Heart left ventricle (tissue), 16 donors: ENCODE measurements at regions not wholly inside any gene's neighbourhood (a gene's known extent, or its start where the extent isn't known, plus 50 kb on each side); places are given as distances from the start of the nearest gene placed in this dataset.

Source experiments
- ATAC-seq, 4 donors: fragments of 200-7000 bp; cut with Tn5 transposase; one replicate each; pipeline ENCODE4 v1.9.1; 2020 to 2022; ENCODE audit warnings: moderate library complexity in 4 of 4, mild to moderate bottlenecking in 3 of 4, moderate number of reproducible peaks in 1 of 4
- DNase-seq, 5 donors: peaks; one replicate each; pipeline ENCODE4 v3.0.0-alpha.2; 2020
- H3K27ac ChIP-seq, 12 donors: fragments of 200-600 bp; sonication (generic) in 4 of 12; one replicate each; pipeline versions ENCODE4 v1.5.0 to v1.8.0; 2016 to 2022; ENCODE audit warnings: mild to moderate bottlenecking in 2 of 12
- H3K27me3 ChIP-seq, 9 donors: fragments of 200-600 bp; sonication (generic) in 2 of 9; one replicate each; pipeline versions ENCODE4 v1.5.1 to v1.8.0; 2016 to 2022; ENCODE audit warnings: mild to moderate bottlenecking in 3 of 9
- H3K36me3 ChIP-seq, 9 donors: fragments of 200-600 bp; sonication (generic) in 2 of 9; one replicate each; pipeline versions ENCODE4 v1.5.0 to v1.8.0; 2018 to 2022; ENCODE audit warnings: mild to moderate bottlenecking in 2 of 9
- H3K4me1 ChIP-seq, 12 donors: fragments of 200-600 bp; sonication (generic) in 4 of 12; one replicate each; pipeline versions ENCODE4 v1.5.0 to v1.8.0; 2016 to 2022; ENCODE audit warnings: mild to moderate bottlenecking in 3 of 12
- H3K4me3 ChIP-seq, 12 donors: fragments of 200-600 bp; sonication (generic) in 4 of 12; one replicate each; pipeline versions ENCODE4 v1.5.0 to v1.8.0; 2017 to 2022; ENCODE audit warnings: mild to moderate bottlenecking in 9 of 12, moderate library complexity in 4 of 12
- H3K9me3 ChIP-seq, 12 donors: fragments of 200-600 bp; sonication (generic) in 4 of 12; one replicate each; pipeline versions ENCODE4 v1.5.0 to v1.8.0; 2016 to 2022; ENCODE audit warnings: mild to moderate bottlenecking in 1 of 12
- CTCF ChIP-seq, 12 donors: fragments of 200-600 bp; sonication (generic) in 4 of 12; IDR thresholded peaks; one replicate each; pipeline versions ENCODE4 v1.5.0 to v1.8.0; 2018 to 2022; ENCODE audit warnings: antibody characterized with exemption in 12 of 12, mild to moderate bottlenecking in 5 of 12
- POLR2A ChIP-seq, 2 donors: fragments of 450-650 bp; IDR thresholded peaks; one replicate each; pipeline ENCODE4 v1.6.1; 2017; ENCODE audit warnings: antibody characterized with exemption in 2 of 2, mild to moderate bottlenecking in 2 of 2, moderate library complexity in 2 of 2
- WGBS, 4 donors: extraction: QIAGEN DNeasy Blood & Tissue Kit in 2 of 4; methylation state at CpG; one replicate each; pipeline versions ENCODE4 v1.1.5 to v1.1.7; 2013 to 2018; 5-methylcytosine and 5-hydroxymethylcytosine counted together
- intact Hi-C, 10 donors: fragments of 100-400 bp; cut with DNase I; formaldehyde crosslinking; loops; one replicate each; pipeline versions ENCODE4 v1.11.1 to v1.14.2; 2022
- donor health status: ischemic (EF 13 %, LVEDD 7.1; RV severe dilation, severe dysfunction).
- donor health status: healthy with polysubstance abuse.
- donor health status: DM: no; HTN: yes; CAD: no.
- donor health status: DM: no; HTN: no; CAD: no.
- donor health status: ischemic (EF 25% LVEDD 6.9; RV normal size, moderate dysfunction).
- donor health status: ischemic (EF 25% LVEDD 5.7; RV mildly dilated, moderate dysfunction).
- donor health status: healthy.
- donor health status: DM: yes; HTN: yes; CAD: no.
- donor health status: ischemic (EF 35%, LVEDD 5.7; RV mildly dilated, moderate dysfunction).
- donor health status: nonischemic (EF 11% LVEDD 7.7; RV severe dilation, severe dysfunction).
- donor health status: DM: yes; HTN: yes; CAD: no.
- donor health status: PGD.
- donor health status: ischemic (EF 29% LVEDD 5.4; RV normal size, mild dysfunction).
- donor health status: nonischemic (EF 23%, LVEDD 6.1; RV moderate dilation, normal function).

GRCh38 chr21:18163956-18164355 is 80.7 kb upstream of the CHODL start:
- no peak overlapping the region for H3K4me3 ChIP-seq
- H3K27ac ChIP-seq = no peak overlapping the region
- TF ChIP-seq CTCF (IDR thresholded peaks at IDR 0.05) (no peak), POLR2A (IDR thresholded peaks at IDR 0.05) (no peak)
- DNase-seq = no peak
- intact Hi-C loops = no loop called here
- H3K9me3 ChIP-seq = peaks cover 0 to 5% (median 0%) of the 10 kb centered on the region in 12 donors
- no peaks in the 10 kb centered on the region for H3K36me3 ChIP-seq
- no peaks in the 10 kb centered on the region for H3K27me3 ChIP-seq
- ATAC-seq = no peak
- no peaks in the 10 kb centered on the region for H3K4me1 ChIP-seq

DNA sequence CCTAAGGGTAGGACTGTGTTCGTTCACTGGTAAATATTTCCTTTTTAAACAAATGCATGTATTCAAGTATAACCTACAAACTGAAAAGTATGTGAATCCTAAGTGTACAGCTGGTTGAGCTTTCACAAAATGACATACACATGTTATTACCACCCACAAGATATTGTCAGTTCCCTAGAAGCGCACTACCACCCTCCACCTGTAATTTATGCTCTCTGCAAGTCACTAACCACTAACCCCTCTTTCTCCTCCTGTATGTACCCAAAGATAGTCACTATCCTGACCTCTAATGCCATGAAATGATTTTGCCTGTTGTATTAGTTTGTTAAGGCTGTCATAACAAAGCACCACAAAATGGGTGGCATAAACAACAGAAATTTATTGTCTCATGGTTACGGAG is 82.8 kb upstream of the CHODL start:
- no peak for ATAC-seq
- no peaks in the 10 kb centered on the region for H3K4me1 ChIP-seq
- no peak overlapping the region for H3K4me3 ChIP-seq
- intact Hi-C loops = no loop called here
- H3K27ac ChIP-seq = no peak overlapping the region
- 92 to 96% (median 95%) methylated on average over 3 of the region's 3 CpGs for WGBS, 4 donors
- no peaks in the 10 kb centered on the region for H3K27me3 ChIP-seq
- no peak for DNase-seq
- H3K36me3 ChIP-seq = no peaks in the 10 kb centered on the region
- TF ChIP-seq CTCF (IDR thresholded peaks at IDR 0.05) = no peak
- no peak for TF ChIP-seq POLR2A (IDR thresholded peaks at IDR 0.05)
- peaks cover 0 to 4% (median 0%) of the 10 kb centered on the region in 12 donors for H3K9me3 ChIP-seq

DNA sequence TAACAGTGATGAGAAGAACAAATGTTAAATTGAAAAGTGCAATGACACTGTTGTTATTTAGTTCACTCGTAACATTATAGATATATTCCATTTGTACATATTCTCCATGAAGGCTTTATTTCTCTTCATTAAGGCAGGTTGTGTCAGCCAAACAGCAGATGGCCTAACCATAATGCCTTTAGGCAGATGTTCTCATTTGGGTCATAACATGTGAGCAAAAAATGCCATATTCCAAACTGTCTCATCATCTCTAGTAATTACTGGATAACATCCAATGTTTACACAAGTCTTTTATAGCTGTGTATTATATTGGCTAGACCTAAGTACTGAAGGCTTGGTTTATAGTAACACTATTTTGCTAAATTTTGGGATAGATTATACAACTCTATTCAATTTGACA is 87.2 kb upstream of the CHODL start:
- ATAC-seq (no peak), DNase-seq (no peak)
- H3K27me3 ChIP-seq = no peaks in the 10 kb centered on the region
- TF ChIP-seq CTCF (IDR thresholded peaks at IDR 0.05) = no peak
- no peak for TF ChIP-seq POLR2A (IDR thresholded peaks at IDR 0.05)
- H3K4me3 ChIP-seq = no peak overlapping the region
- H3K9me3 ChIP-seq = peaks cover 0 to 9% (median 0%) of the 10 kb centered on the region in 12 donors
- H3K27ac ChIP-seq = no peak overlapping the region
- intact Hi-C loops = no loop called here
- 84 to 95% (median 91%) methylated on average over 1 of the region's 1 CpG for WGBS, 4 donors
- H3K36me3 ChIP-seq = no peaks in the 10 kb centered on the region
- H3K4me1 ChIP-seq = peaks cover 0 to 10% (median 4%) of the 10 kb centered on the region in 12 donors

DNA sequence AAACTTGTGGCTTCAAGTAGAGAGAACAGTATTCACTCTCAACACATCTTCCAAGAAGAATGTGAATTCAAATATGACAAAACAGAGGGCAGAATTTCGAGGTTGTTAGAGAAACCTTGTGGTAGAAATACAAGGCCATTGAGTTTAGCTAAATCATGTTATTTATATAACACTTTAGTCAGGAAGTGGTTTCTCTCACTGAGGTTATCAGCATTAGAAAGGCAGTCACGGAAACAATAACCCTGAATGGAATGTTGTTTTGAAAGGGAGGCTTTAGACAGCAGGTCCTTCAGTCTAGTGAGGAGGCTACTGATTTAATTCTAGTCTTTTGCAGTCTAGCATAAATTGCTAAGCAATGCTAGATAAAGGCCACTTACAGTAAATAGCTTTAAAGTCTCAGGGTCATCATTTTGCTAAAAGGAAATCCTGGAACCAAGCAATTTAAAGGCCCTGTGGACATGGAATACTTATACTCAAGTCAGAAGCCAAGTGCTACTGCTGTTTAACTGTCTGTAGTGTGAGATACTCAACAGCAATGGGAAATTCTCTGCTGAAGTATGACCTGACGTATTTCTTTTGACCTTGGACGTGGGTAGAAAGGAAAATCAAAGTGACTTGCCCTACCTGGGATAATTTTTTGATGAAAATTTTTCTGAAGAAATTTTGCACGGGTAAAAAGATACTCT is 89.0 kb upstream of the CHODL start:
- Histone ChIP-seq H3K27ac (no peak overlapping the region), H3K27me3 (no peaks in the 10 kb centered on the region), H3K4me3 (no peak overlapping the region), H3K9me3 (peaks cover 0 to 9% (median 0%) of the 10 kb centered on the region in 12 donors), H3K4me1 (peaks cover 0 to 10% (median 4%) of the 10 kb centered on the region in 12 donors), H3K36me3 (no peaks in the 10 kb centered on the region)
- TF ChIP-seq POLR2A (IDR thresholded peaks at IDR 0.05) (no peak), CTCF (IDR thresholded peaks at IDR 0.05) (no peak)
- DNase-seq (no peak), ATAC-seq (peak in 1 of 4 donors; percentile 39)
- 43 to 49% (median 45%) methylated on average over 5 of the region's 5 CpGs for WGBS, 4 donors
- intact Hi-C loops = no loop called here
